GM23338 (cell line): ENCODE measurements at regions not wholly inside any gene's neighbourhood (a gene's known extent, or its start where the extent isn't known, plus 50 kb on each side); places are given as distances from the start of the nearest gene placed in this dataset.

Experiments
- CREB1 ChIP-seq: fragments of 250-450 bp; sonication (Bioruptor Pico); IDR thresholded peaks from 2 replicates; pipeline ENCODE4 v1.5.0; 2020; ENCODE audit warnings: low read depth, mild to moderate bottlenecking, moderate library complexity
- EZH2 ChIP-seq: fragments of 200-600 bp; sonication (generic); IDR thresholded peaks from one replicate; pipeline ENCODE4 v1.8.0; 2017; ENCODE audit warnings: antibody characterized with exemption, mild to moderate bottlenecking, low read depth; ENCODE audit not compliant: unreplicated experiment
- EZH2phosphoT487 ChIP-seq: fragments of 200-600 bp; sonication (generic); IDR thresholded peaks from one replicate; pipeline ENCODE4 v1.8.1; 2018; ENCODE audit warnings: antibody characterized with exemption; ENCODE audit not compliant: unreplicated experiment
- JUNB ChIP-seq: IDR thresholded peaks from one replicate; pipeline ENCODE4 v1.6.1; 2016; ENCODE audit warnings: antibody characterized with exemption; ENCODE audit not compliant: unreplicated experiment
- NANOG ChIP-seq: IDR thresholded peaks from 2 replicates; pipeline ENCODE4 v1.6.1; 2016; ENCODE audit warnings: antibody characterized with exemption, borderline replicate concordance
- POLR2AphosphoS5 ChIP-seq: IDR thresholded peaks from 2 replicates; pipeline ENCODE4 v1.6.1; 2016; ENCODE audit warnings: antibody characterized with exemption, low read depth
- STAT1 ChIP-seq: IDR thresholded peaks from one replicate; pipeline ENCODE4 v1.6.1; 2016; ENCODE audit warnings: antibody characterized with exemption; ENCODE audit not compliant: unreplicated experiment
- ZNF114 ChIP-seq: fragments of 250-450 bp; sonication (Bioruptor Pico); IDR thresholded peaks from 2 replicates; pipeline ENCODE4 v1.5.0; 2020; ENCODE audit warnings: mild to moderate bottlenecking, moderate library complexity
- ZNF331 ChIP-seq: fragments of 250-450 bp; sonication (Bioruptor Pico); IDR thresholded peaks from 2 replicates; pipeline ENCODE4 v1.5.0; 2020; ENCODE audit warnings: low read depth, mild to moderate bottlenecking, moderate library complexity
- TF ChIP-seq, protein P1 (sequence below), 2 experiments: fragments of 200-600 bp in 1 of 2; sonication (generic) in 1 of 2; conservative IDR thresholded peaks; 2 replicates each; pipeline versions ENCODE4 v1.5.1 to v1.6.1; 2016 to 2017; ENCODE audit warnings: antibody characterized with exemption in 2 of 2, low read depth in 2 of 2, mild to moderate bottlenecking in 2 of 2, moderate library complexity in 1 of 2
- TF ChIP-seq, protein P2 (sequence below): IDR thresholded peaks from one replicate; pipeline ENCODE4 v1.6.1; 2018; ENCODE audit warnings: antibody characterized with exemption; ENCODE audit not compliant: unreplicated experiment
- TF ChIP-seq, protein P3 (sequence below): IDR thresholded peaks from 2 replicates; pipeline ENCODE4 v1.6.1; 2016; ENCODE audit warnings: antibody characterized with exemption

DNA sequence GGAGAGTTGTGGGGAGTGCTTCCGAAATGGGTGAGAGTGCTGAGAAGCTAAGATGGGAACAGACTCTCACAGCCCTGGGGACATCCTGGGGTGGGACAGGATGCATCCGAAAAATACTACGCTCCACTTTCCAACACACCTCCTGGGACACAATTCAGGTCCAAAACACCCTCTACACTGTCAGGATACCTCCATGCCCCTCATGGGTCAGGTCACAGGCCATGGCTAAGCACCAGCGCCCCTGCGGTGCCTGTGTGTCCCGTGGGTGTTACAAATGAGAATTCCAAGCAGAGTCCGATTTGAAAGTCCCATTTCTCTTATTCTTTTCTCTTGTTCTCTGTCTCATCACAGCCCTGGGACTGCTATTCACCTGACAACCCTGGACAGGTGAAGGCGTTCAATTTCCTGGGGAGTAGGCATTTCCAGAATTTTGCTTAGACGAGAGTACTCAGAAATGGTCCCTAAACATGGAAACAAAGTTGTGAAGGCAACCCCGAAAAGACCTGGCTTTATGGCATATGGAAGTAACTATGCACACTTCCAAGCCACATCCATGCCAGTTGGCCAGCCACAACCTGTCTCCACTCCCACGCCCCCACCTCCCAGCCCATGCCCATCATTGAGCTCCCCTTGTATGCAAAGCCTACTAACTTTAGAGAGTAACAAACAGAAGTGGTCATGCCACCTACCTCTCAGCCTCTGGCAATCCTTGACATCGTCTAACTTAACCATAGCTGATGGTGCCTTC, 87.9 kb upstream of the ZNF507 start:
- TF ChIP-seq POLR2AphosphoS5 (no peak), EZH2 (no peak), EZH2phosphoT487 (no peak), CREB1 (CRISPR knock-in tag) (no peak), NANOG (no peak), JUNB (no peak), STAT1 (no peak), ZNF331 (CRISPR knock-in tag) (no peak), ZNF114 (CRISPR knock-in tag) (no peak)
- TF ChIP-seq, protein P1, sequence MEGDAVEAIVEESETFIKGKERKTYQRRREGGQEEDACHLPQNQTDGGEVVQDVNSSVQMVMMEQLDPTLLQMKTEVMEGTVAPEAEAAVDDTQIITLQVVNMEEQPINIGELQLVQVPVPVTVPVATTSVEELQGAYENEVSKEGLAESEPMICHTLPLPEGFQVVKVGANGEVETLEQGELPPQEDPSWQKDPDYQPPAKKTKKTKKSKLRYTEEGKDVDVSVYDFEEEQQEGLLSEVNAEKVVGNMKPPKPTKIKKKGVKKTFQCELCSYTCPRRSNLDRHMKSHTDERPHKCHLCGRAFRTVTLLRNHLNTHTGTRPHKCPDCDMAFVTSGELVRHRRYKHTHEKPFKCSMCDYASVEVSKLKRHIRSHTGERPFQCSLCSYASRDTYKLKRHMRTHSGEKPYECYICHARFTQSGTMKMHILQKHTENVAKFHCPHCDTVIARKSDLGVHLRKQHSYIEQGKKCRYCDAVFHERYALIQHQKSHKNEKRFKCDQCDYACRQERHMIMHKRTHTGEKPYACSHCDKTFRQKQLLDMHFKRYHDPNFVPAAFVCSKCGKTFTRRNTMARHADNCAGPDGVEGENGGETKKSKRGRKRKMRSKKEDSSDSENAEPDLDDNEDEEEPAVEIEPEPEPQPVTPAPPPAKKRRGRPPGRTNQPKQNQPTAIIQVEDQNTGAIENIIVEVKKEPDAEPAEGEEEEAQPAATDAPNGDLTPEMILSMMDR (conservative IDR thresholded peaks at IDR 0.05; ENCODE audit: low read depth in 2 of 2) = no peak
- TF ChIP-seq, protein P2, sequence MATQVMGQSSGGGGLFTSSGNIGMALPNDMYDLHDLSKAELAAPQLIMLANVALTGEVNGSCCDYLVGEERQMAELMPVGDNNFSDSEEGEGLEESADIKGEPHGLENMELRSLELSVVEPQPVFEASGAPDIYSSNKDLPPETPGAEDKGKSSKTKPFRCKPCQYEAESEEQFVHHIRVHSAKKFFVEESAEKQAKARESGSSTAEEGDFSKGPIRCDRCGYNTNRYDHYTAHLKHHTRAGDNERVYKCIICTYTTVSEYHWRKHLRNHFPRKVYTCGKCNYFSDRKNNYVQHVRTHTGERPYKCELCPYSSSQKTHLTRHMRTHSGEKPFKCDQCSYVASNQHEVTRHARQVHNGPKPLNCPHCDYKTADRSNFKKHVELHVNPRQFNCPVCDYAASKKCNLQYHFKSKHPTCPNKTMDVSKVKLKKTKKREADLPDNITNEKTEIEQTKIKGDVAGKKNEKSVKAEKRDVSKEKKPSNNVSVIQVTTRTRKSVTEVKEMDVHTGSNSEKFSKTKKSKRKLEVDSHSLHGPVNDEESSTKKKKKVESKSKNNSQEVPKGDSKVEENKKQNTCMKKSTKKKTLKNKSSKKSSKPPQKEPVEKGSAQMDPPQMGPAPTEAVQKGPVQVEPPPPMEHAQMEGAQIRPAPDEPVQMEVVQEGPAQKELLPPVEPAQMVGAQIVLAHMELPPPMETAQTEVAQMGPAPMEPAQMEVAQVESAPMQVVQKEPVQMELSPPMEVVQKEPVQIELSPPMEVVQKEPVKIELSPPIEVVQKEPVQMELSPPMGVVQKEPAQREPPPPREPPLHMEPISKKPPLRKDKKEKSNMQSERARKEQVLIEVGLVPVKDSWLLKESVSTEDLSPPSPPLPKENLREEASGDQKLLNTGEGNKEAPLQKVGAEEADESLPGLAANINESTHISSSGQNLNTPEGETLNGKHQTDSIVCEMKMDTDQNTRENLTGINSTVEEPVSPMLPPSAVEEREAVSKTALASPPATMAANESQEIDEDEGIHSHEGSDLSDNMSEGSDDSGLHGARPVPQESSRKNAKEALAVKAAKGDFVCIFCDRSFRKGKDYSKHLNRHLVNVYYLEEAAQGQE = no peak
- TF ChIP-seq, protein P3, sequence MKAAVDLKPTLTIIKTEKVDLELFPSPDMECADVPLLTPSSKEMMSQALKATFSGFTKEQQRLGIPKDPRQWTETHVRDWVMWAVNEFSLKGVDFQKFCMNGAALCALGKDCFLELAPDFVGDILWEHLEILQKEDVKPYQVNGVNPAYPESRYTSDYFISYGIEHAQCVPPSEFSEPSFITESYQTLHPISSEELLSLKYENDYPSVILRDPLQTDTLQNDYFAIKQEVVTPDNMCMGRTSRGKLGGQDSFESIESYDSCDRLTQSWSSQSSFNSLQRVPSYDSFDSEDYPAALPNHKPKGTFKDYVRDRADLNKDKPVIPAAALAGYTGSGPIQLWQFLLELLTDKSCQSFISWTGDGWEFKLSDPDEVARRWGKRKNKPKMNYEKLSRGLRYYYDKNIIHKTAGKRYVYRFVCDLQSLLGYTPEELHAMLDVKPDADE = no peak
